Fibroblast of villous mesenchyme (primary cell): ENCODE measurements at regions not wholly inside any gene's neighbourhood (a gene's known extent, or its start where the extent isn't known, plus 50 kb on each side); places are given as distances from the start of the nearest gene placed in this dataset.

Source experiments
- DNase-seq: peaks from one replicate; pipeline ENCODE4 v3.0.0-alpha.2; 2010; ENCODE audit warnings: low read depth
- H3K4me3 ChIP-seq: 2 replicates; pipeline ENCODE4 v1.5.1; 2011; ENCODE audit warnings: low read depth, mild to moderate bottlenecking, low read length
- CTCF ChIP-seq: IDR thresholded peaks from 2 replicates; pipeline ENCODE4 v1.5.1; 2012; ENCODE audit warnings: low read depth, mild to moderate bottlenecking, low read length; ENCODE audit not compliant: insufficient read depth

GRCh38 chr1:199791495-199791894 lies 236.0 kb upstream of the NR5A2 start:
- TF ChIP-seq CTCF = no peak
- DNase-seq = no peak

GRCh38 chr1:199792874-199793273 lies 234.6 kb upstream of the NR5A2 start:
- no peak overlapping the region for H3K4me3 ChIP-seq
- TF ChIP-seq CTCF = no peak
- no peak for DNase-seq

More at GRCh38 chr1:199791495-199791894, 236.0 kb upstream of the NR5A2 start:
- H3K4me3 ChIP-seq = no peak overlapping the region

DNA sequence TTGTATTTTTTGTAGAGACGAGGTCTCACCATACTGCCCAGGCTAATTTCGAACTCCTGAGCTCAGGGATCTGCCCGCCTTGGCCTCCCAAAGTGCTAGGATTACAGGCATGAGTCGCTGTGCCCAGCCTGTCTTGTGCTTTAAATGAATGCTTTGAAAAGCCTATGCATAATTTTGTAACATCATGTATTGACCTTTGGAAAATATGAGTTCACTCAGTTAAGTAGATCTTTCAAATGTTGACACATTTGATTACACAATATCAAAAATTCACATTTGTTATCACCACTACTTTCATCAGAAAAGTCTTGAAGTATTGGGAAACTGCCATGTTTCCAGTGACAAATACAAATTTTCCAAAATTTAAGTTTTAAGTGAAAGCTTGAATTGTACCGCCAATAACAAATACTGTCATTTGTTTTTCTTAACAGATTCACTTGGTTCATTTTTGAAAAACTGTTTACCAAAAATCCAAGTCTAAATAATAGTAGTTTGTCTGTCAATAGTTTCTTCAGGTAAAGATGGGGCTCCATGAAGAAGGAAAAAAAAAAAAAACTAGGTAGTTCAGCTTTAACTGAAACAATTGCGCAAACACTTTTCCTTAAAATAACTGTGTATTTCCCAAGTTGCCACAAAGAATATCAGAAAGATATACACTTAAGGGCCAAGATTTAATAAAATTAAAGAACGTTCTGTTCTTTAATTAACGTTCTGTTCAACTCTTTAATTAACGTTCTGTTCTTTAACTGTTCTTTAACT lies 233.2 kb upstream of the NR5A2 start:
- TF ChIP-seq CTCF = no peak
- DNase-seq = no peak
- H3K4me3 ChIP-seq = no peak overlapping the region

- no peak for TF ChIP-seq CTCF
- no peak for DNase-seq
- H3K4me3 ChIP-seq = no peak overlapping the region
These were observed 228.4 kb upstream of the NR5A2 start for GRCh38 chr1:199799116-199799515.

DNA sequence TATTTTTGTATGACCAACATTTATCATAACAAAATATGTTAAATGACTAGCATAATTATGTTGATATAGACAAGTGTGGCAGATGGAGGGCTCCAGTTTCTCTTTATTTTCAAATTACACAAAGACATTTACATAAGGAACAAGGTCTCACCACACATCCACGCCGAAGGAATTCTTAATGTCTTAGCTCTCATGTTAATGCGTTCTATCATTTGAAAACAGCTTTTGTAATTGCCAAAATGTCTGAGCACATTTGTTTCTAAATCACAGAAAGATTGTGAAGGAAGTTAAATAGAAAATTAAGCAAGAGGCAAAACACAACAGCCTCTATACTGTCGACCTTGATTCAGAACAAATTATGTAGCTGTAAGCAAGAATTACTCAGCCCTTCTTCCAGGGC lies 223.0 kb upstream of the NR5A2 start:
- no peak for TF ChIP-seq CTCF
- DNase-seq = no peak
- no peak overlapping the region for H3K4me3 ChIP-seq

GRCh38 chr1:199808110-199808870 lies 219.2 kb upstream of the NR5A2 start:
- TF ChIP-seq CTCF = no peak
- H3K4me3 ChIP-seq = no peak overlapping the region
- DNase-seq = no peak
